Fibroblast of skin of right biceps (primary cell): ENCODE measurements at regions not wholly inside any gene's neighbourhood (a gene's known extent, or its start where the extent isn't known, plus 50 kb on each side); places are given as distances from the start of the nearest gene placed in this dataset.
"Not testable (repeated sequence)": the region's sequence is repeated elsewhere in the genome, so short reads cannot be mapped to it uniquely, and the experiment has no call there.

Experiments
- DNase-seq: peaks from one replicate; pipeline ENCODE4 v3.0.0-alpha.2; 2013

GRCh38 chr22:22717664-22718063 is 73.2 kb downstream of the GGTLC2 start:
- DNase-seq: no peak

- peak; percentile 40 for DNase-seq
These were observed 75.8 kb downstream of the GGTLC2 start for GRCh38 chr22:22720201-22720723.

GRCh38 chr22:22720724-22721261 is 76.4 kb downstream of the GGTLC2 start:
- DNase-seq: no peak

GRCh38 chr22:22721681-22722354 is 77.4 kb downstream of the GGTLC2 start:
- peak; percentile 34 for DNase-seq

- DNase-seq: no peak
These were observed 84.0 kb downstream of the GGTLC2 start for GRCh38 chr22:22728382-22728781.

GRCh38 chr22:22730655-22731373 is 86.4 kb downstream of the GGTLC2 start:
- DNase-seq: no peak

- no peak for DNase-seq
These were observed 86.9 kb downstream of the GGTLC2 start for GRCh38 chr22:22731374-22731676.

- not testable (repeated sequence) for DNase-seq
These were observed 88.6 kb downstream of the GGTLC2 start for GRCh38 chr22:22733006-22733405.

- DNase-seq: no peak
These were observed 89.5 kb downstream of the GGTLC2 start for GRCh38 chr22:22733881-22734373.

- not testable (repeated sequence) for DNase-seq
These were observed 90.2 kb downstream of the GGTLC2 start for GRCh38 chr22:22734395-22735272.

- DNase-seq: not testable (repeated sequence)
These were observed 90.9 kb downstream of the GGTLC2 start for GRCh38 chr22:22735276-22735675.

- no peak for DNase-seq
These were observed 91.5 kb downstream of the GGTLC2 start for GRCh38 chr22:22735695-22736611.

GRCh38 chr22:22737590-22737989 is 93.2 kb downstream of the GGTLC2 start:
- no peak for DNase-seq

GRCh38 chr22:22738959-22739585 is 94.7 kb downstream of the GGTLC2 start:
- DNase-seq: no peak

GRCh38 chr22:22740560-22741276 is 96.3 kb downstream of the GGTLC2 start:
- DNase-seq: no peak

- DNase-seq: no peak
These were observed 97.4 kb downstream of the GGTLC2 start for GRCh38 chr22:22741843-22742242.

GRCh38 chr22:22742641-22743040 is 98.2 kb downstream of the GGTLC2 start:
- DNase-seq: no peak

GRCh38 chr22:22743128-22743760 is 98.8 kb downstream of the GGTLC2 start:
- no peak for DNase-seq

- DNase-seq: no peak
These were observed 100.2 kb downstream of the GGTLC2 start for GRCh38 chr22:22744412-22745224.
